Skeletal muscle tissue (tissue), 3 donors: ENCODE measurements at regions not wholly inside any gene's neighbourhood (a gene's known extent, or its start where the extent isn't known, plus 50 kb on each side); places are given as distances from the start of the nearest gene placed in this dataset.

ENCODE experiments used
- H3K27ac ChIP-seq: one replicate; pipeline ENCODE4 v1.7.0; 2013; ENCODE audit warnings: mild to moderate bottlenecking, low read depth, low read length, inconsistent platforms
- H3K27me3 ChIP-seq, 3 donors: one replicate each; pipeline ENCODE4 v1.7.0; 2013; ENCODE audit warnings: low read length in 3 of 3; ENCODE audit not compliant: control insufficient read depth in 3 of 3, insufficient read depth in 3 of 3
- H3K36me3 ChIP-seq, 3 donors: one replicate each; pipeline ENCODE4 v1.7.0; 2013; ENCODE audit warnings: low read length in 3 of 3; ENCODE audit not compliant: control insufficient read depth in 3 of 3, insufficient read depth in 3 of 3
- H3K4me1 ChIP-seq, 3 donors: one replicate each; pipeline ENCODE4 v1.7.0; 2013; ENCODE audit warnings: low read length in 3 of 3, mild to moderate bottlenecking in 3 of 3; ENCODE audit not compliant: control insufficient read depth in 3 of 3, insufficient read depth in 3 of 3
- H3K4me3 ChIP-seq, 3 donors: one replicate each; pipeline ENCODE4 v1.7.0; 2013; ENCODE audit warnings: low read length in 3 of 3
- H3K9ac ChIP-seq, 3 donors: one replicate each; pipeline ENCODE4 v1.7.0; 2013; ENCODE audit warnings: low read length in 3 of 3, mild to moderate bottlenecking in 3 of 3, moderate library complexity in 2 of 3, low read depth in 1 of 3
- H3K9me3 ChIP-seq, 3 donors: one replicate each; pipeline ENCODE4 v1.7.0; 2013; ENCODE audit warnings: low read length in 3 of 3; ENCODE audit not compliant: control insufficient read depth in 3 of 3
- donor health status: Osteomylitis.

- no peak overlapping the region for H3K9ac ChIP-seq
- no peaks in the 10 kb centered on the region for H3K36me3 ChIP-seq
- no peaks in the 10 kb centered on the region for H3K4me1 ChIP-seq
- H3K4me3 ChIP-seq, result no peak overlapping the region
- H3K27me3 ChIP-seq, result no peaks in the 10 kb centered on the region
- H3K27ac ChIP-seq, result no peak overlapping the region
- H3K9me3 ChIP-seq, result peaks cover 0 to 4% (median 0%) of the 10 kb centered on the region in 3 donors
Observed at GRCh38 chr9:106356924-106357323, 506.0 kb upstream of the ZNF462 start.

- Histone ChIP-seq H3K4me3 (no peak overlapping the region), H3K4me1 (no peaks in the 10 kb centered on the region), H3K27me3 (no peaks in the 10 kb centered on the region), H3K9me3 (peaks cover 0 to 4% (median 0%) of the 10 kb centered on the region in 3 donors), H3K36me3 (no peaks in the 10 kb centered on the region), H3K9ac (no peak overlapping the region), H3K27ac (no peak overlapping the region)
Observed at GRCh38 chr9:106358331-106358730, 504.6 kb upstream of the ZNF462 start.

DNA sequence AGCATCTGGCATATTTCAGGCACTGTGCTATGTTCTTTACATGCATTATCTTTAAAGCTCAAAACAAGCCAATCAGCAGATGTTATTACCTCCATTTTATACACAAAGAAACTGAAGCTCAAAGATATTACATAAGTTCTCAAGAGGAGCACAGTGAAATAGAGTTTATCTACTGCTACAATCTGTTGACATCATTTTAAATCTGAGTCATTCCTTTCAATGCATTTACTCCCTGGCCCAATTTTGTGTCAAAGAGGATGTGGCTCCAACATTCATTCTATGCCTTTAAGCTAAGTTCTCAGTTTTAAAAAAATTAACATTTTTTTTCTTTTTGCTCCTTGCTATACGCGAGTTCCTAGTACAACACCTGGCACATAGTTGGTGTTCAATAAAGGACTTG, 486.3 kb upstream of the ZNF462 start:
- Histone ChIP-seq H3K9me3 (no peaks in the 10 kb centered on the region), H3K27ac (no peak overlapping the region), H3K4me1 (no peaks in the 10 kb centered on the region), H3K36me3 (no peaks in the 10 kb centered on the region), H3K4me3 (no peak overlapping the region), H3K9ac (no peak overlapping the region), H3K27me3 (no peaks in the 10 kb centered on the region)

DNA sequence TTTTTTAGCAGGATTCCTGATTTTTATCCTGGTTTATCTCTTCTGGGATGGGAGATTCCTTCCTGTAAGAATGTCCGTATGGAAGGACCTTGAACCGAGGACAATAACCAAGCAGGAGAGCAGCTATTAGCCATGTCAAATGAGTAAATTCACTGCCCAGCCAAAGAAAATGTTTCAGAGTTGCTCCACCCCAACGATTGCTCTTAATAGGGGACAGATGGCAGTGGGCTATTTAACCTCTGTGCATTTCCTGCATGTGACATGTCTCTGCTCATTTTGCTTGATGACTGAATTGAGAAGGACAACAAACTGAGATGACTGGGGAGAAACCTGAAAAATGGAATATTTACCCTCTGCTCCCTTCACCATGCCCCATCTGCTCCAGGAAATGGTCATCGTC, 479.9 kb upstream of the ZNF462 start:
- no peak overlapping the region for H3K4me3 ChIP-seq
- no peak overlapping the region for H3K9ac ChIP-seq
- H3K36me3 ChIP-seq, result no peaks in the 10 kb centered on the region
- H3K4me1 ChIP-seq, result no peaks in the 10 kb centered on the region
- no peaks in the 10 kb centered on the region for H3K27me3 ChIP-seq
- no peaks in the 10 kb centered on the region for H3K9me3 ChIP-seq
- H3K27ac ChIP-seq, result no peak overlapping the region

DNA sequence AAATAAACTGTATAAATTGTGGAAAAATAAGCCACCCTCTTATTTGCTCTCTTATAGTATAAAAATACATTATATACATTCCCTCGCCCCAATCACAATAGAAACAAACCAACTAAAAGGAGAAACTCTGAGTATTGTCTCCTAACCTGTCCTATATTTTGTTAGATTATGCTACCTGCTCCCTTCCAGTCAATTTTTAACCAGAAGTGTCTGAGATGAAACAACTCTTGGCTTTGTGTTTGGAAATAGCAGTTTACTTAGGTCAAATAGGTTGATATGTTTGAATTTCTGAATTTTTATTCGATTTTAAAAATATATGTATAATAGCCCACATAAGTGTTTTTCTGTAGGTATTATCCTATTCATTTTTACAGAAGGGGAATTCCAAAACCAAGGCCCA, 475.0 kb upstream of the ZNF462 start:
- H3K27me3 ChIP-seq, result no peaks in the 10 kb centered on the region
- no peak overlapping the region for H3K9ac ChIP-seq
- H3K27ac ChIP-seq, result no peak overlapping the region
- H3K36me3 ChIP-seq, result no peaks in the 10 kb centered on the region
- no peak overlapping the region for H3K4me3 ChIP-seq
- no peaks in the 10 kb centered on the region for H3K9me3 ChIP-seq
- no peaks in the 10 kb centered on the region for H3K4me1 ChIP-seq

- H3K36me3 ChIP-seq, result no peaks in the 10 kb centered on the region
- H3K9ac ChIP-seq, result no peak overlapping the region
- no peaks in the 10 kb centered on the region for H3K9me3 ChIP-seq
- no peaks in the 10 kb centered on the region for H3K27me3 ChIP-seq
- no peaks in the 10 kb centered on the region for H3K4me1 ChIP-seq
- H3K27ac ChIP-seq, result no peak overlapping the region
- H3K4me3 ChIP-seq, result no peak overlapping the region
Observed at GRCh38 chr9:106393226-106393625, 469.7 kb upstream of the ZNF462 start.

- H3K27me3 ChIP-seq, result no peaks in the 10 kb centered on the region
- H3K9me3 ChIP-seq, result no peaks in the 10 kb centered on the region
- H3K4me1 ChIP-seq, result no peaks in the 10 kb centered on the region
- no peak overlapping the region for H3K27ac ChIP-seq
- no peak overlapping the region for H3K9ac ChIP-seq
- H3K36me3 ChIP-seq, result no peaks in the 10 kb centered on the region
- H3K4me3 ChIP-seq, result no peak overlapping the region
Observed at GRCh38 chr9:106400170-106400569, 462.8 kb upstream of the ZNF462 start.

DNA sequence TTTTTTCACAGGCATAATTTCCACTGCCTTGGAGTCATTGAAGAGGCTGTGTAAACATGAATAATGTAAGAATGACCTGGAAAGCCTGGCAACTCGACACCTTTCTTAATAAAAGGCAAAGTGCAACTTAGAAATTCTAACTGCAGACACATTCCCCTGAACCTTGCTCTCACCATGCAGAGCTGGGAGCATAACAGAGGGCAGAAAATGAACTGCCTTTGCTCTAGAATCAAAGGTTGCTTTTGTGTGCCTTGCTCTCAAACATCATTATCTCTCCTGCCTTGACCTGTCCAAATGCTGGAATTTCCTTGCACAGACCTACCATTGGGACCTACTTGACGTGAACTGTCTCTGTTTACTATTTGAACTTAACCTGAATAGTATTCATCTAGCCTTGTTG, 462.0 kb upstream of the ZNF462 start:
- Histone ChIP-seq H3K36me3 (no peaks in the 10 kb centered on the region), H3K27ac (no peak overlapping the region), H3K9ac (no peak overlapping the region), H3K9me3 (no peaks in the 10 kb centered on the region), H3K4me1 (no peaks in the 10 kb centered on the region), H3K27me3 (no peaks in the 10 kb centered on the region), H3K4me3 (no peak overlapping the region)

- Histone ChIP-seq H3K36me3 (no peaks in the 10 kb centered on the region), H3K4me3 (no peak overlapping the region), H3K4me1 (no peaks in the 10 kb centered on the region), H3K27me3 (no peaks in the 10 kb centered on the region), H3K9me3 (no peaks in the 10 kb centered on the region), H3K9ac (no peak overlapping the region), H3K27ac (no peak overlapping the region)
Observed at GRCh38 chr9:106403081-106403480, 459.9 kb upstream of the ZNF462 start.

DNA sequence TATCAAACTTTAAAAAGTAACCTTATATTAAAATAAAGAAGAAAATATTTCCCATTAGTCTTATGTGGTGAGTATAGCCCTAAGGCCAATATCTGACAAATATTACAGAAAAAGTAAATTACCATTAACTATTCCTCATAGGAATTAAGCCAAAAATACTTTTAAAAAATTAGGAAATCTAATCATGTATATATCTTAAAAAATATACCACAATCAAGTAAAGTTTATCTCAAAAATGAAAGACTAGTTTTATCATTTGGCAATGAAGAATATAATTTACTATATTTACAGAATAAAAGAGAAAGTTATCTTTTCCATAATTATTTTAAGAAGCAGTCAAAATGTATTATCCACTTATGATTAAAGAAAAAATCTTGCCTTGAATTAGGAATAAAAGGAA, 458.8 kb upstream of the ZNF462 start:
- no peak overlapping the region for H3K9ac ChIP-seq

GRCh38 chr9:106405871-106406435, 457.0 kb upstream of the ZNF462 start:
- Histone ChIP-seq H3K36me3 (no peaks in the 10 kb centered on the region), H3K9me3 (no peaks in the 10 kb centered on the region), H3K4me1 (no peaks in the 10 kb centered on the region), H3K4me3 (no peak overlapping the region), H3K27ac (no peak overlapping the region), H3K9ac (no peak overlapping the region), H3K27me3 (no peaks in the 10 kb centered on the region)

More for the DNA sequence above, 458.8 kb upstream of the ZNF462 start:
- Histone ChIP-seq H3K4me3 (no peak overlapping the region), H3K4me1 (no peaks in the 10 kb centered on the region), H3K9me3 (no peaks in the 10 kb centered on the region), H3K27me3 (no peaks in the 10 kb centered on the region), H3K27ac (no peak overlapping the region), H3K36me3 (no peaks in the 10 kb centered on the region)
